ENCODE measurements at regions not wholly inside any gene's neighbourhood (a gene's known extent, or its start where the extent isn't known, plus 50 kb on each side); places are given as distances from the start of the nearest gene placed in this dataset.

- Histone ChIP-seq H4K20me1 (replicated peaks; ENCODE audit: insufficient read depth) (no peaks in the 10 kb centered on the region), H3K79me2 (replicated peaks; ENCODE audit: insufficient read depth) (no peaks in the 10 kb centered on the region), H3K4me2 (no peak overlapping the region), H2AFZ (0 out of 2 replicates have a peak overlapping the region, but pooled peaks have one; percentile 28), H3K27me3 (ENCODE audit: insufficient read depth) (no peaks in the 10 kb centered on the region), H3K27ac (ENCODE audit: low read depth) (no peak overlapping the region), H3K36me3 (ENCODE audit: insufficient read depth) (no peaks in the 10 kb centered on the region), H3K9me2 (ENCODE audit: insufficient read depth) (no peaks in the 10 kb centered on the region), H3K4me1 (ENCODE audit: insufficient read depth) (no peaks in the 10 kb centered on the region), H3F3A (replicated peaks; ENCODE audit: low read depth) (no peaks in the 10 kb centered on the region), H3K4me3 (no peak overlapping the region)
- no peaks in the 10 kb centered on the region for H3K4me1 Mint-ChIP-seq
- ATAC-seq (no peak), DNase-seq (ENCODE audit: low spot score) (no peak)
- no peak for TF ChIP-seq EZH2phosphoT487 (IDR thresholded peaks at IDR 0.05; ENCODE audit: unreplicated experiment)
- no peak for TF ChIP-seq EZH2 (IDR thresholded peaks at IDR 0.05; ENCODE audit: low read depth, unreplicated experiment)
- no peak for TF ChIP-seq NANOG (IDR thresholded peaks at IDR 0.05; ENCODE audit: borderline replicate concordance)
- TF ChIP-seq POLR2AphosphoS5 (IDR thresholded peaks at IDR 0.05; ENCODE audit: low read depth) = no peak
- TF ChIP-seq JUNB (IDR thresholded peaks at IDR 0.05; ENCODE audit: unreplicated experiment) = no peak
- TF ChIP-seq STAT1 (IDR thresholded peaks at IDR 0.05; ENCODE audit: unreplicated experiment) = no peak
- no peak for TF ChIP-seq ZNF331 (CRISPR knock-in tag; IDR thresholded peaks at IDR 0.05; ENCODE audit: low read depth)
- TF ChIP-seq ZNF114 (CRISPR knock-in tag; IDR thresholded peaks at IDR 0.05) = no peak
- no peak for TF ChIP-seq CTCF (conservative IDR thresholded peaks at IDR 0.05; ENCODE audit: low read depth in 2 of 2)
- TF ChIP-seq ZNF462 (CRISPR knock-in tag; IDR thresholded peaks at IDR 0.05) = no peak
- TF ChIP-seq REST (IDR thresholded peaks at IDR 0.05; ENCODE audit: unreplicated experiment) = no peak
- no peak for TF ChIP-seq CREB1 (CRISPR knock-in tag; IDR thresholded peaks at IDR 0.05; ENCODE audit: low read depth)
- no peak for TF ChIP-seq ETS1 (IDR thresholded peaks at IDR 0.05)
- no peaks in the 10 kb centered on the region for H3K27me3 Mint-ChIP-seq (ENCODE audit: insufficient read depth, low read depth, poor library complexity)
- H3K9me3 Mint-ChIP-seq = peaks cover 4% of the 10 kb centered on the region; the same call in 2 of the 3 replicates
- H3K36me3 Mint-ChIP-seq (ENCODE audit: low read depth) = peaks cover 4% of the 10 kb centered on the region; the same call in 1 of the 3 replicates
- H3K4me3 Mint-ChIP-seq = no peak overlapping the region
- H3K27ac Mint-ChIP-seq = no peak overlapping the region
Measured at GRCh38 chr2:107312240-107312639, 426.3 kb upstream of the ST6GAL2 start.
